Right atrium auricular region (tissue), 2 donors: ENCODE measurements at regions not wholly inside any gene's neighbourhood (a gene's known extent, or its start where the extent isn't known, plus 50 kb on each side); places are given as distances from the start of the nearest gene placed in this dataset.

Source experiments
- DNase-seq: peaks from one replicate; pipeline ENCODE4 v3.0.0-alpha.2; 2019; ENCODE audit warnings: low spot score
- H3K27ac ChIP-seq, 2 donors: fragments of 200-600 bp; sonication (generic); 1 replicate in 1 of 2; 2 replicates in 1 of 2; pipeline ENCODE4 v1.5.1; 2016 to 2019
- H3K27me3 ChIP-seq, 2 donors: fragments of 200-600 bp; sonication (generic); one replicate each; pipeline versions ENCODE4 v1.5.1 to v1.6.0; 2017 to 2019
- H3K36me3 ChIP-seq: fragments of 200-600 bp; sonication (generic); one replicate; pipeline ENCODE4 v1.5.1; 2016
- H3K4me1 ChIP-seq, 2 donors: fragments of 200-600 bp; sonication (generic); one replicate each; pipeline versions ENCODE4 v1.5.1 to v1.6.0; 2017 to 2019
- H3K4me3 ChIP-seq, 2 donors: fragments of 200-600 bp; sonication (generic); 1 replicate in 1 of 2; 2 replicates in 1 of 2; pipeline ENCODE4 v1.5.1; 2017 to 2019; ENCODE audit warnings: mild to moderate bottlenecking in 1 of 2, moderate library complexity in 1 of 2
- H3K9me3 ChIP-seq, 2 donors: fragments of 200-600 bp; sonication (generic); one replicate each; pipeline ENCODE4 v1.5.1; 2019
- CTCF ChIP-seq, 2 donors: fragments of 200-600 bp; sonication (generic); IDR thresholded peaks; one replicate each; pipeline ENCODE4 v1.5.1; 2019; ENCODE audit warnings: antibody characterized with exemption in 2 of 2

DNA sequence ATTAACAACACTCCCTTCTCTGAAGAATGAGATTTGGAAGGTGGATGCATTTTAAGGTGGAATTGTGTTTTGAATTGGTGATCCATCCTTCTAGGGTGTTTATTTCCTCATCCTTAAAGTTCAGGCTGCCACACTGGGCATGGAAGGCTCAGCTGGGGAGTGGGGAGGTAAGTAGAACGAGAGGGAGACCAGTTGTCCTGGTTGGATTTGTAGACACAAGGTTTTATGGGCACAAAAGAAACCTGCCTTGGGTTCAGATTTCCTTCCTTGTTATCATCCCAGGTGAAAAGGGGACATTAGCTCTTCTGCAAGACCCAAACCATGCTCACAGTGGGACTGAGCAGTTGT lies 101.0 kb upstream of the SIX3 start:
- DNase-seq = no peak
- Histone ChIP-seq H3K4me3 (no peak overlapping the region), H3K9me3 (no peaks in the 10 kb centered on the region), H3K27me3 (no peaks in the 10 kb centered on the region), H3K4me1 (no peaks in the 10 kb centered on the region), H3K36me3 (no peaks in the 10 kb centered on the region), H3K27ac (no peak overlapping the region)
- TF ChIP-seq CTCF (IDR thresholded peaks at IDR 0.05) = no peak

DNA sequence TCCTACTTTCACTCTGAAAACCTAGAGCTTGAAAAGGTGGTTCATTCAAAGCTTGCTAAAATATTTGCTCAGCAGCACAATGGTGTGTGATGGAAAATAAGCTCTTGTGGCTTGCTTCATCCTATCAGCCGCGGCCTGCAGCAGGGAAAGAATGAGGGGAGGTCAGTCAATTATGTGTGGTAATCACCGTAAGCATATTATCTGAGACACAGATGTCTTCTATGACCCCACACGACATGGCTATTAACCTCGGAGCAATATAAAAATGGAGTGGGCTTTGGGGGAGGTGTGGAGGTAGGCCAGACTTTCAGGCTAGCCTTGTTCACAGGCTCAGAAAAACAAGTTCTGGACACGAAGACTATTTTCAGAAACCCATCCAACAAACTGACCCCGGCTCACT lies 98.4 kb upstream of the SIX3 start:
- Histone ChIP-seq H3K27me3 (no peaks in the 10 kb centered on the region), H3K4me3 (no peak overlapping the region)

DNA sequence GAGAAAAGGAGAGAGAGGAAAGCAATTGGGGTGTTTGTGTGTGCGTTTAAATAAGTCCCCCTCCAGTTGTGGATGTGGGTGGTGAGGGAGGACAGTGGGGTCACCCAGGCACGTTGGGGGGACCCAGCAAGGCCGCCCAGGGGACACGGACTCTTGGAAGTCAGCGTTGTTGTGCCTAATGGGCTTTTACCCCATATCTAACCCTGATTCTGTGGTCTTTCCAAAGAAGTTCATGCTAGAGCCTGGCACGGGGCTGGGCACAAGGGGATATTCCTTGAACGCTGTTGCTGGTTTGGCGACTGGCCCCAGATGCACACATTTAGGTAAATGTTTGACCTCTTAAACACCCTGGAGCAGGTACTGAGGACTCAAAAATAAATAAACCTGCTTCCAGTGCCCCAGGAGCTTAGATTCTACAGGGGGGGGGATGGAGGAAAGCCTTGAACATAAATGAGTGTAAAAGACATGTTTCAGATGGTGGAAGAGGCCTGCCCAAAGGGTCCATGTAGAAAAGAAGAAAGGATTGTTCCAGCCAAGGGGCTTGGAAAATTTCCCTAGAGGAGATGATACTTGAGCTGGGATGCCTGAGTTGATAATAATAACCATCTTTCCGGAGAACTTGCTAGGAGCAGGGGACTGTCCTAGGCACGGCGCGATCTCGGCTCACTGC lies 97.7 kb upstream of the SIX3 start:
- DNase-seq = peak; percentile 23
- Histone ChIP-seq H3K9me3 (no peaks in the 10 kb centered on the region), H3K27me3 (no peaks in the 10 kb centered on the region), H3K4me3 (no peak overlapping the region), H3K27ac (no peak overlapping the region), H3K4me1 (no peaks in the 10 kb centered on the region), H3K36me3 (no peaks in the 10 kb centered on the region)
- no peak for TF ChIP-seq CTCF (IDR thresholded peaks at IDR 0.05)

More for the DNA sequence above, 98.4 kb upstream of the SIX3 start:
- no peaks in the 10 kb centered on the region for H3K9me3 ChIP-seq
- no peaks in the 10 kb centered on the region for H3K36me3 ChIP-seq
- H3K4me1 ChIP-seq = no peaks in the 10 kb centered on the region
- H3K27ac ChIP-seq = no peak overlapping the region
- DNase-seq = no peak
- TF ChIP-seq CTCF (IDR thresholded peaks at IDR 0.05) = no peak

GRCh38 chr2:44844651-44845270 lies 96.7 kb upstream of the SIX3 start:
- Histone ChIP-seq H3K4me1 (no peaks in the 10 kb centered on the region), H3K27me3 (no peaks in the 10 kb centered on the region), H3K27ac (no peak overlapping the region), H3K36me3 (no peaks in the 10 kb centered on the region), H3K9me3 (no peaks in the 10 kb centered on the region), H3K4me3 (no peak overlapping the region)
- TF ChIP-seq CTCF (IDR thresholded peaks at IDR 0.05) = no peak
- DNase-seq = peak; percentile 26

- Histone ChIP-seq H3K9me3 (no peaks in the 10 kb centered on the region), H3K27ac (no peak overlapping the region), H3K4me3 (no peak overlapping the region), H3K27me3 (no peaks in the 10 kb centered on the region), H3K36me3 (no peaks in the 10 kb centered on the region), H3K4me1 (no peaks in the 10 kb centered on the region)
- no peak for TF ChIP-seq CTCF (IDR thresholded peaks at IDR 0.05)
- no peak for DNase-seq
Observed at GRCh38 chr2:44848026-44848425, 93.5 kb upstream of the SIX3 start.

GRCh38 chr2:44850016-44850415 lies 91.5 kb upstream of the SIX3 start:
- no peaks in the 10 kb centered on the region for H3K9me3 ChIP-seq
- H3K4me1 ChIP-seq = no peaks in the 10 kb centered on the region
- H3K27me3 ChIP-seq = no peaks in the 10 kb centered on the region
- no peak overlapping the region for H3K4me3 ChIP-seq
- no peaks in the 10 kb centered on the region for H3K36me3 ChIP-seq
- TF ChIP-seq CTCF (IDR thresholded peaks at IDR 0.05) = no peak
- no peak overlapping the region for H3K27ac ChIP-seq
- DNase-seq = no peak
